Type B pancreatic cell (in vitro differentiated cells): ENCODE measurements at regions not wholly inside any gene's neighbourhood (a gene's known extent, or its start where the extent isn't known, plus 50 kb on each side); places are given as distances from the start of the nearest gene placed in this dataset.

ENCODE experiments used
- DNase-seq: peaks from one replicate; pipeline ENCODE4 v3.0.0; 2021; ENCODE audit warnings: mixed read lengths; ENCODE audit not compliant: unreplicated experiment; ENCODE audit errors: extremely low spot score
- H3K27ac Mint-ChIP-seq: 2 replicates; pipeline ENCODE4 v1.8.0; 2021; ENCODE audit warnings: mild to moderate bottlenecking, mixed read lengths
- H3K27me3 Mint-ChIP-seq: 2 replicates; pipeline ENCODE4 v1.8.0; 2021; ENCODE audit warnings: mixed read lengths
- H3K36me3 Mint-ChIP-seq: 2 replicates; pipeline ENCODE4 v1.8.0; 2021; ENCODE audit warnings: mixed read lengths
- H3K4me1 Mint-ChIP-seq: one replicate; pipeline ENCODE4 v1.8.0; 2021; ENCODE audit warnings: mixed read lengths; ENCODE audit not compliant: unreplicated experiment
- H3K4me3 Mint-ChIP-seq: 2 replicates; pipeline ENCODE4 v1.8.0; 2021; ENCODE audit warnings: mild to moderate bottlenecking, mixed read lengths
- H3K9me3 Mint-ChIP-seq: 2 replicates; pipeline ENCODE4 v1.8.0; 2021; ENCODE audit warnings: mixed read lengths
- CTCF ChIP-seq: fragments of 200-600 bp; sonication (generic); conservative IDR thresholded peaks from 2 replicates; pipeline ENCODE4 v1.5.0; 2021; ENCODE audit warnings: antibody characterized with exemption, mild to moderate bottlenecking

GRCh38 chrX:43456063-43456462, 200.0 kb upstream of the MAOA start:
- no peak for DNase-seq
- H3K27me3 Mint-ChIP-seq = no peaks in the 10 kb centered on the region
- no peak overlapping the region for H3K27ac Mint-ChIP-seq
- H3K9me3 Mint-ChIP-seq = no peaks in the 10 kb centered on the region
- no peak for TF ChIP-seq CTCF
- H3K36me3 Mint-ChIP-seq = no peaks in the 10 kb centered on the region
- H3K4me3 Mint-ChIP-seq = no peak overlapping the region
- H3K4me1 Mint-ChIP-seq = no peaks in the 10 kb centered on the region

- Mint-ChIP-seq H3K4me1 (no peaks in the 10 kb centered on the region), H3K27me3 (no peaks in the 10 kb centered on the region), H3K36me3 (no peaks in the 10 kb centered on the region), H3K4me3 (no peak overlapping the region), H3K27ac (no peak overlapping the region), H3K9me3 (no peaks in the 10 kb centered on the region)
- TF ChIP-seq CTCF = no peak
- no peak for DNase-seq
These were observed 199.2 kb upstream of the MAOA start for GRCh38 chrX:43456906-43457305.

GRCh38 chrX:43467608-43468234, 188.4 kb upstream of the MAOA start:
- H3K36me3 Mint-ChIP-seq = no peaks in the 10 kb centered on the region
- H3K27ac Mint-ChIP-seq = no peak overlapping the region
- H3K9me3 Mint-ChIP-seq = no peaks in the 10 kb centered on the region
- H3K27me3 Mint-ChIP-seq = no peaks in the 10 kb centered on the region
- no peak overlapping the region for H3K4me3 Mint-ChIP-seq
- no peak for TF ChIP-seq CTCF
- DNase-seq = no peak
- no peaks in the 10 kb centered on the region for H3K4me1 Mint-ChIP-seq

GRCh38 chrX:43469391-43470054, 186.6 kb upstream of the MAOA start:
- no peaks in the 10 kb centered on the region for H3K4me1 Mint-ChIP-seq
- no peak for TF ChIP-seq CTCF
- DNase-seq = no peak
- no peaks in the 10 kb centered on the region for H3K36me3 Mint-ChIP-seq
- no peaks in the 10 kb centered on the region for H3K9me3 Mint-ChIP-seq
- no peak overlapping the region for H3K4me3 Mint-ChIP-seq
- no peaks in the 10 kb centered on the region for H3K27me3 Mint-ChIP-seq
- no peak overlapping the region for H3K27ac Mint-ChIP-seq

- H3K36me3 Mint-ChIP-seq = no peaks in the 10 kb centered on the region
- TF ChIP-seq CTCF = peak; percentile 22
- H3K27ac Mint-ChIP-seq = no peak overlapping the region
- no peaks in the 10 kb centered on the region for H3K4me1 Mint-ChIP-seq
- H3K9me3 Mint-ChIP-seq = no peaks in the 10 kb centered on the region
- no peaks in the 10 kb centered on the region for H3K27me3 Mint-ChIP-seq
- no peak for DNase-seq
- no peak overlapping the region for H3K4me3 Mint-ChIP-seq
These were observed 181.8 kb upstream of the MAOA start for GRCh38 chrX:43474321-43474720.
